HG03108 (cell line): ENCODE measurements at regions not wholly inside any gene's neighbourhood (a gene's known extent, or its start where the extent isn't known, plus 50 kb on each side); places are given as distances from the start of the nearest gene placed in this dataset.

Source experiments
- ATAC-seq: cut with Tn5 transposase; IDR thresholded peaks from one replicate; pipeline ENCODE4 v1.9.1; 2021; ENCODE audit warnings: moderate library complexity; ENCODE audit not compliant: unreplicated experiment

GRCh38 chr3:180184816-180185215, 148.1 kb upstream of the PEX5L start:
- ATAC-seq, result no peak

- ATAC-seq, result no peak
Observed at GRCh38 chr3:180185650-180186049, 148.9 kb upstream of the PEX5L start.

GRCh38 chr3:180188512-180189309, 152.0 kb upstream of the PEX5L start:
- ATAC-seq, result no peak

GRCh38 chr3:180189310-180189648, 152.5 kb upstream of the PEX5L start:
- no peak for ATAC-seq

- no peak for ATAC-seq
Observed at GRCh38 chr3:180196658-180197057, 159.9 kb upstream of the PEX5L start.

- no peak for ATAC-seq
Observed at GRCh38 chr3:180199417-180199995, 162.8 kb upstream of the PEX5L start.

- ATAC-seq, result no peak
Observed at GRCh38 chr3:180215866-180216265, 179.1 kb upstream of the PEX5L start.

- no peak for ATAC-seq
Observed at GRCh38 chr3:180223268-180223667, 186.5 kb upstream of the PEX5L start.

GRCh38 chr3:180229113-180229512, 192.4 kb upstream of the PEX5L start:
- ATAC-seq, result no peak

GRCh38 chr3:180239939-180240338, 203.2 kb upstream of the PEX5L start:
- ATAC-seq, result no peak

- ATAC-seq, result no peak
Observed at GRCh38 chr3:180246688-180247195, 210.0 kb upstream of the PEX5L start.

GRCh38 chr3:180250172-180250571, 213.4 kb upstream of the PEX5L start:
- ATAC-seq, result no peak

- no peak for ATAC-seq
Observed at GRCh38 chr3:180252683-180253082, 215.9 kb upstream of the PEX5L start.

- ATAC-seq, result no peak
Observed at GRCh38 chr3:180253283-180253682, 216.5 kb upstream of the PEX5L start.

- no peak for ATAC-seq
Observed at GRCh38 chr3:180264479-180264878, 227.7 kb upstream of the PEX5L start.

GRCh38 chr3:180265551-180265950, 228.8 kb upstream of the PEX5L start:
- no peak for ATAC-seq

- peak; percentile 99 for ATAC-seq
Observed at GRCh38 chr3:180267202-180267843, 230.6 kb upstream of the PEX5L start.

GRCh38 chr3:180274536-180274935, 237.8 kb upstream of the PEX5L start:
- ATAC-seq, result no peak

- no peak for ATAC-seq
Observed at GRCh38 chr3:180275176-180275575, 238.4 kb upstream of the PEX5L start.

GRCh38 chr3:180277041-180277440, 240.3 kb upstream of the PEX5L start:
- no peak for ATAC-seq

- ATAC-seq, result peak; percentile 95
Observed at GRCh38 chr3:180278583-180279188, 241.9 kb upstream of the PEX5L start.

- ATAC-seq, result no peak
Observed at GRCh38 chr3:180280555-180280954, 243.8 kb upstream of the PEX5L start.
